ENCODE measurements at regions not wholly inside any gene's neighbourhood (a gene's known extent, or its start where the extent isn't known, plus 50 kb on each side); places are given as distances from the start of the nearest gene placed in this dataset.

GRCh38 chr6:133764754-133765208, 124.1 kb upstream of the TCF21 start:
- no peak for TF ChIP-seq CTCF (IDR thresholded peaks at IDR 0.05)
- no peak for TF ChIP-seq POLR2A (IDR thresholded peaks at IDR 0.05)

Data from sigmoid colon (tissue), 3 donors.